Epithelial cell of prostate (primary cell): ENCODE measurements at regions not wholly inside any gene's neighbourhood (a gene's known extent, or its start where the extent isn't known, plus 50 kb on each side); places are given as distances from the start of the nearest gene placed in this dataset.

Experiments used
- DNase-seq: peaks from one replicate; pipeline ENCODE4 v3.0.0-alpha.2; 2011; ENCODE audit warnings: low read depth, low spot score
- H3K27ac ChIP-seq: fragments of 450-650 bp; 2 replicates; pipeline ENCODE4 v1.5.1; 2017; ENCODE audit warnings: mild to moderate bottlenecking

DNA sequence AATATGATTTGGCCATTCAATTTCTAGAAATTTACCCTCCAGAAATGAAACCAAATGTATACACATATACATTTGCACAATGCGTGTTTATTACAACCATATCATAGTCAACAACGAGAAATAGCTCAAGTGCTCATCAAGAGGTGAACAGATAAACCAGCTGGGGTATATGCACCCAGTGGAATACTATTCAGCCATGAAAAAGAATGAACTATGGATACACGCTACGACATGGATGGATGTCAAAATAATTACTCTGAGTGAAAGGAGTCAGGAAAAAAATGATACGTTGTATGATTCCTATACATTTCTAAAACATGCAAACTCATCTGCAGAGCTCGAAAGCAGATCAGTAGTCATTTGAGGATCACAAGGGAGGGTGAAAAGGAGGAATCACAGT, 441.5 kb upstream of the ADAMTS16 start:
- H3K27ac ChIP-seq: no peak overlapping the region
- DNase-seq: no peak

DNA sequence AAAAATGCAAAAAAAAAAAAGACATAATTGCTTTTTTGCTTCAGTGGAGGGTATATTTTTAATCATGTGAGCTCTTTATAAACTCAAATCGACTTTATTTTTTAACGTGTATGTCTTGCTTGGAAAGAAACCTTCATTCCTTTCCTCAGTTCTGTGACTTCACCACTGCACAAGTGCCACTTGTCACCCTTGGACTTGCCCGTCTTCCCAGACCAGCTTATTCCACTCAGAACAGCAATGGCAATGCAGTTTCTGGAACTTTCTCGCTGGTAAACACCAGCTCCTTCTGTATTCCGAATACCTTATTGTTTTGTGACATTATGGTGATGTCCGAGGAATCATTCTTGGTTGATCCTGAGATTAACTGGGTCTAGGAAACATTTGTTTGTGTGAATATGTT, 440.5 kb upstream of the ADAMTS16 start:
- DNase-seq: no peak

DNA sequence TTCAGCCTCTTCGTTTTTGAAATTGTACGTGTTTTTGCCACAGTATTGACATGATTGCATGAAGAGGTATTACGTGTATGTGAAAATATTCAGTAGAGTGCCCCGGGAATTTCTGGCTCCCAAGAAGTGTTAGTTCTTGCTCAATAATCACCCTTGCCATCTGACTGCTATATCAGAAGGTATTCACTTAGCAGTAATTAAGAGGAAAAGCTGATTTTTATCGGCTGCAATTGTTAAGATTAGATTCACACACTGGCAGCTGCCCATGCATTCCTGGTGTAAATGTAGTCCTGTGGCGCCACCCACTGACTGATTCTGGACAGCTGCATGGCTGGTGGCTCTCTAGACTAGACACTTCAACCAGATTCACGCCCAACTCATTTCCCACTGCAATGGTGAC, 440.1 kb upstream of the ADAMTS16 start:
- peak; percentile 24 for DNase-seq
- no peak overlapping the region for H3K27ac ChIP-seq

More for the DNA sequence above, 440.5 kb upstream of the ADAMTS16 start:
- no peak overlapping the region for H3K27ac ChIP-seq

DNA sequence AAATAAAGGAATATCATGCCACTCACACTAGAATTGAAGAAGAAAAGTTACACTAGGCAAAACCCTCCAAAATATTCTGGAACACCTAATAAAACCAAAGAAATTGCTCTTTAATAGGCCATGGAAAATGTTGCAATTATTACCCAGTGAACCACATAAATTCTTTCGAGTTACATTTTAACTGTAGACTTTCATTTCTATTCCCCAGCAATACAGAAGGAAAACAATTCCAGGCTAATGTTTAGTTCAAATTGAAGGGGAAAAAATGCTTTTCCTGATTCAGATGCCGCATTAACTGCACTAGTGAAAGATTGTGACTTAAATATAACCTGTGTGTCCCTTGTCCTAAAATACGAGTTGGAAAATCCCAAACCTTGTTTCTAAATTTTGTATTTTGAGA, 439.3 kb upstream of the ADAMTS16 start:
- no peak for DNase-seq
- H3K27ac ChIP-seq: no peak overlapping the region

DNA sequence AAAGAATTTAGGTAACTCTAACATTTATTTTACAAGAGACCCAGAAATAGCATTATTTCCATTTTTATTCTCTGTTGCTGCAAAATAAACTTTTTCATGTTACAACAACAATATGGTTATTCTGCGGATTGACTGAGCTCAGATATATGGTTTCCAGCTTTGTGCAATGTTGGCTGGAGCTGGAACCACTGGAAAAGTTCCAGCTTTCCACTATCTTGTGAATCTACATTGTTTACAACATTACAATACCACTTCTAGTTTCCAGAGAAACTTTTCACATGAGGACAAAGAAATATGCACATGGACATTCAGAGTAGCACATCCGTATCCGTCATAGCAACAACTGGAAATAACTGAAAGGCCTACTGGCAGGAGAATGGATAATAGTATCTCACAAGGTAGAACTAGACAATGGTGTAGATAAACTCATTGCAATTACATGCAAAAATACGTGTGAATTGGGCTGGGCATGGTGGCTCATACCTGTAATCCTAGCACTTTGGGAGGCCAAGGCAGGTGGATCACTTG, 436.1 kb upstream of the ADAMTS16 start:
- H3K27ac ChIP-seq: no peak overlapping the region
- no peak for DNase-seq

DNA sequence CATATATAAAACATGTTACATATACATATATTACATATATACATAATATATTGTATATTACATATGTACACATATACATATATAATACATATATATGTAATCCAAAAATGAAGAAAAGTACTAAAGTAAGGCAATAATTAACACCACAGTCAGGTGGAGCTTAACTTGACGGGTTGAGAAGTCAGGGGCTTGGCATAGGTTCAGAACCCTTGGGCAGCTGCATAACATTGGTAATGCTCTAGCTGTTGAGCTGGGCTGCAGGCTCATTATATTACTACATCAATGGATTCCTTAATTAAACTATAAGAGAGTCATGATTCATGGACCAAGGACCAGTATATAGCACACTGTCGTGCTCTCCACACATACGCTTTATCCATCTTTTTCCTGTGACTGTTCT, 435.2 kb upstream of the ADAMTS16 start:
- DNase-seq: no peak
- H3K27ac ChIP-seq: no peak overlapping the region

DNA sequence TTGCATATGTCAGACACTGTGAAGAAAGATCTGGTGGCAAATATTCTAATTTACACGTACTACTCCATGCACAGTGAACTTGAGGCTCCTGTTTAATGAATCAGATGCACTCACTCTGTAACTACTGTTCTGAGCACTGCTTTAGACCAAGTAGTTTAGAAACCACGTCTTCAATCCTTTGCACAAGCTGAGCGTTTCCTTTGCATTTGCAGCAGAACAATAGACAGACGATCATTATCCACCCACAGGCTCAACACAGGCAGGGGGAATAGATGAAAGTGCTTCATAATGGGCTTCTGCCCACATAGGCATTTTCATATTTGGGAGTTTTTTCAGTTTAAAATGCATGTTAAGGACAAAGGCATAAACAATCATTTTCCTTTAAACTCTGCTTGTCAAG, 423.3 kb upstream of the ADAMTS16 start:
- DNase-seq: no peak
- H3K27ac ChIP-seq: no peak overlapping the region

DNA sequence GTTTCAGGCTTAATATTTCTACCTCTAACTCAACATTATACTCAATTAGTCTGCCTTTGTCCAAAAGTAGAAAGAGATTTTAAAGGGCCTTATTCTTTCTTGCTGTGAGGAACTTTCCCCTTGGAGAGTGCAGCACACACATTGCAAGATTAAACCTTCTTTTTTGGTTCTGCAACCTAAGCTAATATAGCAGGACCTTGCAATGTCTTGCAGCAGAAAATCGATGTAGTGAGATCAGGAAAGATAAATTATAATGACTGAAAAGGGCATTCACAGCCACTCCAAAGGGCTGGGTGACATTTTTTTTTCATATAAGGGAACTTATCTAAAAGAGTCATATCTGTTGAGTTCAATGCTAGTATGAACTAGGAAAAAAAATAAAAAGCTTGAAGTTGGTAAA, 422.7 kb upstream of the ADAMTS16 start:
- DNase-seq: no peak
- no peak overlapping the region for H3K27ac ChIP-seq

DNA sequence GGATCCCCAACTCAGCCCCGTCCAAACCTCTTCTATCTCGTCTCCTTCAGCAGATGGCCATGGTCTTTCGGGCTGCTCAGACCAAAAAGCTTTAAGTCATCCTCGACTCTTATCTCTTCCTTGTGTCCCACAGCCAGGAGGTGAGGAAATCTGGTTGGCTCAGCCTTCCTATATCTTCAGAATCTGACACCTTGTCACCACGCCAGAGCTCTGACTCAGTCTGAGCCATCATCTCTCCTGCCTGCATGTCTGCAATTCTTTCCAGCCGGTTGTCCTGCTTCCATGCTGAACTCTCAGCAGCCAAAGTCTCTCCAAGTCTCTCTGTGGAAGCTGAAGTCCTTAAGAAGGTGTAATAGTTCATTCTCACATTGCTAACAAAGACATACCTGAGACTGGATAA, 419.3 kb upstream of the ADAMTS16 start:
- no peak for DNase-seq
- H3K27ac ChIP-seq: no peak overlapping the region

DNA sequence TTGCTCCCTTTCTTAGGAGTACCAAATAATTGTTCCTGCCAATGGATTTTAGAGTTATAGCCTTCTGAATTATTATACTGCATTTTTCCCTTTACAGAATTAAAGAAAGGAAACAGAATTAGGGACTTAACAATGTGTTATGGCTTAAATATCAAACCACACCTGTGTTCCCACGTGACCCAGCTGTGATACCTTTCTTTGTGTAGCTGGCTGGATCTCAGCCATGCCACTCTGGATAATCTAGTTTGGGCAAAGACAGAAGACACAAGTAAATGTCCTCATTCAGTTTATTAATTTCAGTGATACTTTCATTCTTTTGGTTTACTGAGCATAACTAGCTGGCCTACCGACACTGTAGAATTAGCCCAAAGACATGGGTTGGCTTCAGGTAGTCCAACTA, 417.2 kb upstream of the ADAMTS16 start:
- DNase-seq: no peak
- no peak overlapping the region for H3K27ac ChIP-seq

DNA sequence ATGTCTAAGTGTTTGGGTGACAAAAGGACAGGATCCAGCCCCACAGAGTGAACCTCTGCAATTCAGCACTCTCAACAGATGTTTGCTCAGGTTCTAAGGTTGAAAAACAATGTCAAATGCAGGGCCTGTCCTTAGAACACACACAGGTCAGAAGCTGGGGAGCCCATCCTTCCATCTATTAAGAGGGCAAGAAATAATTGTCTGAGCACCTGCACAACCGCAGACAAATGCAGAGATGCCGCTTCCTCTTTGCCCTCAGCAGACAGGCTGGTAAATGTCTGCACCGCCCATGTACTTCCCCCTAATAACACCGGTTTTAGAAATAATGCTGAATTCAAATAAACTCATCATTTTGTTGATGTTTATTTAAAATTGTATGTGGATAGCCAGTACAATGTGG, 414.5 kb upstream of the ADAMTS16 start:
- DNase-seq: no peak
- no peak overlapping the region for H3K27ac ChIP-seq

DNA sequence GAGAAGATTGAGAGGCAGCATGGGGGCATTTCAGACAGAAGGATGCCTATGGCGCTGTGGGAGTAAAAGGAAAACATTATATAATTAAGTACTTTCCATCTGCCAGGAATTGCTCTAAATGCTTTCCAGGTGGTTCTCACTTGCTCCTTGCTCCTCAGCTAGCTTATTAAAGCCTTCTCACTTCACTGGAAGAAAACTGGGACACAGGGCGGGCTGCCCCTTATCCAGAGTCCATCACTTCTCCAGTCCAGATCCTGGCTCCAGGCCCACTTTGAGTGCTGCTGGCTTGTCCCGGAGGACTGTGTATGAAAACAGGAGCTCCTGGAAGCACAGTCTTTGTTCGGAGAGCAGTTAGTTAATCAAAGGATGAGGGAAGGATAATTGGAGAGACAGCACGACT, 409.9 kb upstream of the ADAMTS16 start:
- DNase-seq: no peak
- H3K27ac ChIP-seq: no peak overlapping the region

DNA sequence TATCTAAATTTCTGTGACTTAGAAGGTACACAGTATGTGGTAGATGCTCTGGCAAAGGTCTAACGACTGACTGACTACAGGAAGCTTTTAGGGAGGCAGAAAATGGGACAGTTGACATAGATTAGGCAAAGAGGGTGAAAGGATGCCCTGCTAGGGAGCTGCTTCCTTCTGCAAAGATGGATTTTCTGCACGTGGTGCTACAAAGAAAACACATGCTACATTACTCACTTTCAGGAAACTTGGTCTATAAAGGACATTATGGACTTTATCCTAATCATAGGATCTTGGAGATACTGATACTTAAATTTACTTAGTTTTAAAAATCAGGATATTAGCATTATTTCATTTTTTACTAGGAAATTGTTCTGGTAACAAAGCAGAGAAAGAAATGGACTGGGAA, 405.8 kb upstream of the ADAMTS16 start:
- DNase-seq: no peak
- H3K27ac ChIP-seq: no peak overlapping the region

DNA sequence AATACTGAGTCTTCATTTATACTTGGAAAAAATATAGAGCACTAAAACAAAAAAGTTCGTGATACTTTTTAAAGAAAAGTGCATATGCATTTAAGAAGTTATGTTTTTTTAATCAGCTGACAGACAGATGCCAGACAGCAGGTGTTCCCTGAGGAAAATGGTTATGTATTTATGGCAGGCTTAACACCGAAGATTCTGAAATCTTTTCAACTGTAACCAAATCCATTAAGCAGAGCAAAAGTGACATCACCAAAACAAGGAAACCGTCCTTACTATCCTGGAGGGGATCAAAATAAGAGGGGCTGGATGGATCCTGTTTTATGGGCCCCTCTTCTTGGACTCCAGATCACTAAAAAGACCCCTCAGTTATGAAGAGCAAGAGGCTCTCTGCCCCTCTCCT, 404.9 kb upstream of the ADAMTS16 start:
- no peak overlapping the region for H3K27ac ChIP-seq
- DNase-seq: no peak

DNA sequence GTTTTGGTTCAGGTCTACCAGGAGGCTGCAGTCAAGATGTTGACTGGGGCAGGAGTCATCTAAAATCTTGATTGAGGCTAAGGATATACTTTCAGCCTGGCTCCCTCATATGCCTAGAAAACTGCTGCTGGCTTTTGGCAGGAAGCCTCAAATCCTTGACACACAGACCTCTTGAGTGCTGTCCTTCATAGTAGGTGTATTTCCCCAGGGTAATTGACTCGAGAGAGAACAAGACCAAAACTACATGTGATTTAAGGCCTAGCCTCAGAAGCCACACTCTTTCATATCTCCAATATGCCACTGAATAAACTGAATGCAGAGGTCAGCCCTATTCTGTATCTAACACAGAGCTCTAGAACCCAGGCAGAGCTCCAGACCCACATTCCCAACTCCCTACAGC, 402.3 kb upstream of the ADAMTS16 start:
- no peak overlapping the region for H3K27ac ChIP-seq
- DNase-seq: no peak

DNA sequence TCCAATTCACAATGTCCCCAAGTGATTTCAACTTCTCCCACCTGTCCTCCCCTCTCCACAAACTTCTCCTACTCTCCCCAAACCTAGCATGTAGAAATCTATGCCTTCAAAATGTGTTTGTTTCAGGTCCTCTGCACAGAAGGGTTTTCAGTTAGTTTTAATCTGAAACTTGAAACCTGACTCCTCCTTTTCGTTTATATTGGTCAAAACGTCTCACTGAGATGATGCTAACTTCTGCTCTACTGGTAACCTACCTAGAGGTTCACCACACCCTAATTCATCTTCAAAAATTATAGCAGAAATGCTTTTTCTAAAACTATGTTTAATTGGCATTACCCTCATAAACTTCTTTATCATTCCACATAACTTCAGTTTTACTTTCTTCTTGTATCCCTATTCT, 401.8 kb upstream of the ADAMTS16 start:
- no peak for DNase-seq
- no peak overlapping the region for H3K27ac ChIP-seq

DNA sequence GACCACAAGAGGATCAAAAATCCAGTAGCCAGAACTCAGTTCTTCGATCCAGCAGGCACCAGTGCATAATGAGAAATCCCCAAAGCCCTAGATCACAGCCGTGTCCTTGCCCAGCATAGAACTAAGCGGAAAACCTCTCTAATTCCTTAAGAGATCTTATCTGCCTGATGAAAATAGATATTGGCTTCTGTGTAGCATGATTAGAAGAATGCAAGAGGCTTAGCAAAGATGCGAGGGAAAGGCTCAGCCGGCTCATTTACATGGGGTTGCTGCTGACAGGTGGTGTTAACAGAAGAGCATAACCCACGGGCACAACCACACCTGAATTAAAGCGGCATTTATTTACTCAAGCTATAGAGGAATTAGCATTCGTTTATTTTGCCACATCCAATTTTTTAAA, 400.0 kb upstream of the ADAMTS16 start:
- DNase-seq: no peak

DNA sequence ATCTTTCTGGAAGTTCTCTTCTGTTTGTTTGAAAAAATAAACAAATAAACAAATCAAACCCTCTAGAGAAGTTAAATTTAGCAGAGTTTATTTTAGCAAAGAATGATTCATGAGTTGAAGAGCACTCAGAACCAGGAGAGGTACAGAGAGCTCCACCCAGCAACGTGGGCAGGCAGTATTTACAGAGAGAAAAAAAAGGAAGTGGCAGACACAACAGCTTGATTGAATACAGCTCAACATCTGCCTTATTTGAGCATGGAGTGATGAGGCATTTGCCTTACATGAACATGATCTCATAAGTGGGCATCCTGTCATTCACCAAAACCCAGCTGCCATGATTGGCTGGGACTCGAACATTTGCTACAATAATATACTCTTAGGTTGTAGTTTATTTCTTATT, 381.6 kb upstream of the ADAMTS16 start:
- DNase-seq: no peak
- no peak overlapping the region for H3K27ac ChIP-seq

More for the DNA sequence above, 400.0 kb upstream of the ADAMTS16 start:
- no peak overlapping the region for H3K27ac ChIP-seq

DNA sequence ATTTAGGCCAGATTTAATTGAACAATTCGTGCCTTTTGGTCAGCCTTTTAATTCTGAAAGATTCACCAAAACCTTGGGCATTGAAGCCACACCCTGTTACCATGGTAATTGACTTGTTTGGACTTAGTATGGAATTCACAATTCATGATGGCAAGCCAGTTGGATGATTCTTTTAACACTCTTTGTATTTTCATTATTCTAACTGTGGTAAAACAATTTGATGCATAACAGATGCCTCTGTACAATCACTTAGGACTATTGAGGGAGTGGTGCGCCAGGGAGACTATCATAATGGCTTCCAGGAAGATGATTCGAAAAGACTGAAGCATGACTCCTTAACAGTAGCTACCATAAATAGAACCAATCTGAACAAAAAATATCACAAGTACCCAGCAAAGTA, 381.1 kb upstream of the ADAMTS16 start:
- no peak for DNase-seq
- no peak overlapping the region for H3K27ac ChIP-seq

DNA sequence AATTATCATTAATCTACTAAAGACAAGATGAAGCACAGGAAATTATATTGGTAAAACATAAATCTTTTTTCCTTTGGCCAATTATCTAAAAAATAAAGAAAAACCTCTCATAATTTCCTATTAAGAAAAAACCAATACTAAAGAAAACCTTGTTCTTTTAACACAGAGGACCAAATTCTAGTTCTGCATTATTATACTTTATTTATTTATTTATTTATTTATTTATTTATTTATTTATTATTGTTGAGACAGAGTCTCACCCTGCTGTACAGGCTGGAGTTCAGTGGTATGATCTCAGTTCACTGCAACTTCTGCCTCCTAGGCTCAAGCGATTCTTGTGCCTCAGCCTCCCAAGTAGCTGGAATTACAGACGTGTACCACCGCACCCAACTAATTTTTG, 377.8 kb upstream of the ADAMTS16 start:
- no peak overlapping the region for H3K27ac ChIP-seq
- no peak for DNase-seq

DNA sequence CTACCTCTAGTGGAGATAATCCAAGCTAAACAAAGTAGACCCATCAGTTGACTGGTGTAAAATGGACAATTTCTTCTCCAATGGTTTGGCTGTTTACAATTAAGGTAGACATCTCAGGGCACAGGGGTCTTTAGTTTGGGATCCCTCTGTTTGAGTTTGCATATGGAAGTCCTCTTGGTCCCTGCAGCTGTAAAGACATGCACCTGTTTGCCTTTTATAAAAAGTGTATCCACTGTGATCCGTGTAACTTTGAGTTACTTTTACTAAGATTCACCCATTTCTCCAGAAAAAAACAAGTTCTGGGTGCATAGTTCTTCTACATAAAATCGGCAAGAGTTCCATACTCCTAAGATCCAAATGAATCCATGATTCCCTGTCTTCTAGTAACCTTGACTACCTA, 374.7 kb upstream of the ADAMTS16 start:
- H3K27ac ChIP-seq: no peak overlapping the region
- DNase-seq: no peak

DNA sequence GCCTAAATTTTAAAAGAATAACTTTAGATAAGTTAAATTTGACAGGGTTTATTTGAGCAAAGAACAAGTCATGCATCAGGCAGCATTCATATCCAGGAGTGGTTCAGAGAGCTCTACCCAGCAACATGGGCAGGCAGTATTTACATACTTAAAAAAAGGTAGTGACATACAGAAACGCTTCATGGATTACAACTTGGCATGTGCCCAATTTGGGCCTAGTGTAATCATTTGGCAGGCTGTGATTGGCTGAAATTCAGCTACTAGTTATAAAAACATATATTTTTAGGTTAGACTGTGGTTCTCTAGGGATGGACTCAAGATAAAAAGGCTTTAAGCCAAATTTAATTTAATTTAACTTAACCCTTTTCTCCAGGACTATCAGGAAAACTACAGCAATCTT, 374.0 kb upstream of the ADAMTS16 start:
- DNase-seq: no peak

DNA sequence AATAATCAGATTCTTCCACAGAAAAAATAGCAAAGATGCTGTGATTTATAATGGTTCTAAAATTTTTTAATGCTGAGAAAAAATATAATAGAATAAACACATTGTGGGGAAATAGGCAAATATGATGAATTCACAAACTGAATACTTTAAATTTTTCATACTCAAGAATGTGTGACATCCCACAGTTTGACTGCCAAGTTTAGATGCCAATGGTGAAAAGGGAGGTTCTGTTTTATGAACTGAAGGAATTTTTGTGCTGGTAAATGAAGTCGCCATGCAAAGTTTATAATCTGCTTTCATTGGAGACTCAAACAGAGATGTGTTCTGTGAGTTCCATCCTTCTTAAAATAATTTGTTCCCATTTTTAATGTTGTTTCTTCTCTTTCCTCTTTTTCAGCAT, 367.5 kb upstream of the ADAMTS16 start:
- no peak overlapping the region for H3K27ac ChIP-seq
- DNase-seq: no peak

More for the DNA sequence above, 374.0 kb upstream of the ADAMTS16 start:
- no peak overlapping the region for H3K27ac ChIP-seq
